PC-3 (cell line): ENCODE measurements at regions not wholly inside any gene's neighbourhood (a gene's known extent, or its start where the extent isn't known, plus 50 kb on each side); places are given as distances from the start of the nearest gene placed in this dataset.

ENCODE experiments used
- ATAC-seq: fragments of 200-7000 bp; cut with Tn5 transposase; 2 replicates; pipeline ENCODE4 v1.9.1; 2020; ENCODE audit warnings: mild to moderate bottlenecking, moderate library complexity
- BruUV-seq: library from RNA; stranded (reverse); fragments of 400-500 nt; replicated peaks from 2 replicates; lab custom pipeline; 2021; lab: Mats Ljungman, UMichigan
- CTCF ChIA-PET: fragments of 300-600 bp; sonication (Branson Sonifier 250); formaldehyde crosslinking; loops from one replicate; lab custom pipeline; 2022; ENCODE audit warnings: antibody characterized with exemption; lab: Charles Lee
- POLR2A ChIA-PET: fragments of 300-600 bp; sonication (Branson Sonifier 250); formaldehyde crosslinking; loops from one replicate; lab custom pipeline; 2022; ENCODE audit warnings: antibody characterized with exemption; ENCODE audit not compliant: unreplicated experiment; lab: Charles Lee
- DNase-seq: peaks from one replicate; pipeline ENCODE4 v3.0.0-alpha.2; 2015
- H2AFZ ChIP-seq: fragments of 300-600 bp; sonication (generic); 2 replicates; pipeline ENCODE4 v1.6.0; 2016; ENCODE audit warnings: antibody characterized with exemption, low read length
- H3F3A ChIP-seq: fragments of 300-600 bp; sonication (generic); one replicate; pipeline ENCODE4 v1.6.0; 2017; ENCODE audit warnings: antibody characterized with exemption, low read length, control low read depth, mild to moderate bottlenecking; ENCODE audit not compliant: unreplicated experiment
- H3K27ac ChIP-seq: fragments of 300-600 bp; sonication (generic); 2 replicates; pipeline ENCODE4 v1.5.1; 2016; ENCODE audit warnings: mild to moderate bottlenecking, low read length
- H3K27me3 ChIP-seq: fragments of 300-600 bp; sonication (generic); 2 replicates; pipeline ENCODE4 v1.6.1; 2016; ENCODE audit warnings: low read length, mixed read lengths
- H3K36me3 ChIP-seq: fragments of 300-600 bp; sonication (generic); 2 replicates; pipeline ENCODE4 v1.6.1; 2016; ENCODE audit warnings: low read depth, mixed run types, low read length, mixed read lengths
- H3K4me1 ChIP-seq: fragments of 300-600 bp; sonication (generic); 2 replicates; pipeline ENCODE4 v1.5.1; 2016; ENCODE audit warnings: low read length; ENCODE audit not compliant: insufficient read depth
- H3K4me2 ChIP-seq: fragments of 300-600 bp; sonication (generic); 2 replicates; pipeline ENCODE4 v1.6.0; 2016; ENCODE audit warnings: low read length
- H3K4me3 ChIP-seq: fragments of 300-600 bp; sonication (generic); 2 replicates; pipeline ENCODE4 v1.5.1; 2016; ENCODE audit warnings: mild to moderate bottlenecking, low read length, mixed read lengths
- H3K79me2 ChIP-seq: fragments of 300-600 bp; sonication (generic); 2 replicates; pipeline ENCODE4 v1.6.1; 2017; ENCODE audit warnings: low read length, mixed read lengths
- H3K9ac ChIP-seq: fragments of 300-600 bp; sonication (generic); 2 replicates; pipeline ENCODE4 v1.6.0; 2016; ENCODE audit warnings: mild to moderate bottlenecking, low read length
- H3K9me2 ChIP-seq: fragments of 300-600 bp; sonication (generic); replicated peaks from 2 replicates; pipeline ENCODE4 v1.6.1; 2016; ENCODE audit warnings: mixed run types, low read length, mixed read lengths
- H3K9me3 ChIP-seq: fragments of 300-600 bp; sonication (generic); 2 replicates; pipeline ENCODE4 v1.6.1; 2016; ENCODE audit warnings: low read length, mixed read lengths
- H4K20me1 ChIP-seq: fragments of 300-600 bp; sonication (generic); 2 replicates; pipeline ENCODE4 v1.6.1; 2016; ENCODE audit warnings: low read length, mixed read lengths
- CTCF ChIP-seq: fragments of 300-600 bp; sonication (generic); conservative IDR thresholded peaks from 2 replicates; pipeline ENCODE4 v1.5.1; 2017; ENCODE audit warnings: antibody characterized with exemption, low read depth, mild to moderate bottlenecking, low read length
- EZH2 ChIP-seq: fragments of 300-600 bp; sonication (generic); IDR thresholded peaks from one replicate; pipeline ENCODE4 v1.6.1; 2017; ENCODE audit warnings: antibody characterized with exemption, mild to moderate bottlenecking, low read length; ENCODE audit not compliant: unreplicated experiment
- EZH2phosphoT487 ChIP-seq: fragments of 300-600 bp; sonication (generic); IDR thresholded peaks from 2 replicates; pipeline ENCODE4 v1.6.1; 2018; ENCODE audit warnings: mild to moderate bottlenecking, antibody characterized with exemption, low read length, borderline replicate concordance
- intact Hi-C: fragments of 100-400 bp; cut with micrococcal nuclease; formaldehyde crosslinking; loops from 2 replicates; pipeline ENCODE4 v1.9.0; 2023

DNA sequence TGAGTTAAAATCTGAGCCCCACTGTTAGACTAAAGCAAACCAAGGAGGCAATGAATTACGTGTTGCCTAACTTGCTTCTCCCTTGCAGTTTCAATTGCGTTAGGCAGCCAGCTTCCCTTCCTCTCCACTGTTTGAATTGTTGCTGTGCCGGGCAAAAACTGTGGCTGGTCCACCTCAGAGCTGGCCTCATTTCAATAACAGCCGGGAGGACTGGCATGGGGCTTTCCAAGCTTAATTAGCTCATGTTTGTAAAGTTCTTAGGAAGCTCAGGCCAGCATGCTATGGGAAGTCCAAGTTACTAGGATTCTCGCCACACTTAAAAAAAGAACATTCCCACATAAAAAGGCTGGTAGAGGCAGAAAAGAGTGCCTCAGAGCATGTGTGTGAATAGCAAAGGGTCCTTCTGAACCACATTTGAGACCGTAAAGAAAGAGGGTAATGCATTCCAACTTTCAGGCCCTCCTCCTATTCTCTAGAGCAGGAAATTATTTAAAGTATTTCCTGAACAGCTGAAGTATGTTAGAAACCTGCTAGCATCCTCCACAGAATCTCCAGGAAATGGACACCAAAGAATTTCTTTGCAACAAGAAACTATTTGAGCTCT is 79.0 kb upstream of the SMURF2 start:
- Histone ChIP-seq H3K4me2 (no peak overlapping the region), H2AFZ (no peak overlapping the region), H3K79me2 (no peaks in the 10 kb centered on the region), H3K27ac (no peak overlapping the region), H3K4me3 (no peak overlapping the region), H3K9me3 (no peaks in the 10 kb centered on the region), H3K4me1 (no peaks in the 10 kb centered on the region), H3F3A (no peaks in the 10 kb centered on the region), H3K9me2 (no peaks in the 10 kb centered on the region), H3K27me3 (no peaks in the 10 kb centered on the region), H3K9ac (no peak overlapping the region), H3K36me3 (no peaks in the 10 kb centered on the region), H4K20me1 (no peaks in the 10 kb centered on the region)
- ATAC-seq, result no peak
- DNase-seq, result no peak
- intact Hi-C loops, result no loop called here
- no TSS peak for BruUV-seq
- ChIA-PET CTCF (no interaction called here), POLR2A (no interaction called here)
- no peak for TF ChIP-seq EZH2phosphoT487
- TF ChIP-seq EZH2, result no peak
- no peak for TF ChIP-seq CTCF

GRCh38 chr17:64739316-64740058 is 77.4 kb upstream of the SMURF2 start:
- Histone ChIP-seq H3K4me2 (no peak overlapping the region), H3K4me3 (no peak overlapping the region), H3K9me3 (no peaks in the 10 kb centered on the region), H4K20me1 (no peaks in the 10 kb centered on the region), H3K9ac (no peak overlapping the region), H3K27me3 (no peaks in the 10 kb centered on the region), H3F3A (no peaks in the 10 kb centered on the region), H2AFZ (no peak overlapping the region), H3K27ac (no peak overlapping the region), H3K79me2 (no peaks in the 10 kb centered on the region), H3K36me3 (no peaks in the 10 kb centered on the region), H3K4me1 (no peaks in the 10 kb centered on the region), H3K9me2 (no peaks in the 10 kb centered on the region)
- intact Hi-C loops, result loop anchor here (10.0 kb wide), 1 partner anchor 315 kb away; no protein-coding TSS in a partner anchor
- no peak for ATAC-seq
- no TSS peak for BruUV-seq
- POLR2A ChIA-PET, result no interaction called here
- TF ChIP-seq EZH2phosphoT487 (no peak), EZH2 (no peak), CTCF (no peak)
- peak; percentile 42 for DNase-seq
- CTCF ChIA-PET, result no interaction called here
